Smooth muscle cell (in vitro differentiated cells): ENCODE measurements at regions not wholly inside any gene's neighbourhood (a gene's known extent, or its start where the extent isn't known, plus 50 kb on each side); places are given as distances from the start of the nearest gene placed in this dataset.
"Not testable (repeated sequence)": the region's sequence is repeated elsewhere in the genome, so short reads cannot be mapped to it uniquely, and the experiment has no call there.

Source experiments
- DNase-seq: peaks from one replicate; lab custom pipeline; 2025; ENCODE audit not compliant: unreplicated experiment; lab: John Stamatoyannopoulos, UW
- H2AFZ ChIP-seq: fragments of 200-600 bp; sonication (generic); 2 replicates; pipeline ENCODE4 v1.6.0; 2016; ENCODE audit warnings: antibody characterized with exemption, low read depth, mild to moderate bottlenecking
- H3F3A ChIP-seq: fragments of 200-600 bp; sonication (generic); 2 replicates; pipeline ENCODE4 v1.6.0; 2017; ENCODE audit warnings: antibody characterized with exemption, low read depth
- H3K27ac ChIP-seq: fragments of 200-600 bp; sonication (generic); 2 replicates; pipeline ENCODE4 v1.5.1; 2016; ENCODE audit warnings: low read depth, mild to moderate bottlenecking
- H3K27me3 ChIP-seq: fragments of 200-600 bp; sonication (generic); 2 replicates; pipeline ENCODE4 v1.6.1; 2016; ENCODE audit warnings: low read depth, mild to moderate bottlenecking
- H3K36me3 ChIP-seq: fragments of 200-600 bp; sonication (generic); 2 replicates; pipeline ENCODE4 v1.5.1; 2016; ENCODE audit warnings: low read depth
- H3K4me1 ChIP-seq: fragments of 200-600 bp; sonication (generic); 2 replicates; pipeline ENCODE4 v1.5.1; 2016; ENCODE audit warnings: low read depth
- H3K4me2 ChIP-seq: fragments of 200-600 bp; sonication (generic); 2 replicates; pipeline ENCODE4 v1.6.0; 2016; ENCODE audit warnings: mild to moderate bottlenecking
- H3K4me3 ChIP-seq: fragments of 200-600 bp; sonication (generic); 2 replicates; pipeline ENCODE4 v1.5.1; 2016; ENCODE audit warnings: mild to moderate bottlenecking
- H3K79me2 ChIP-seq: fragments of 200-600 bp; sonication (generic); 2 replicates; pipeline ENCODE4 v1.6.0; 2016; ENCODE audit warnings: low read depth, mild to moderate bottlenecking
- H3K9ac ChIP-seq: fragments of 200-600 bp; sonication (generic); 2 replicates; pipeline ENCODE4 v1.6.0; 2016; ENCODE audit warnings: low read depth
- H3K9me3 ChIP-seq: fragments of 200-600 bp; sonication (generic); replicated peaks from 2 replicates; pipeline ENCODE4 v1.5.1; 2016; ENCODE audit warnings: low read depth
- H4K20me1 ChIP-seq: fragments of 200-600 bp; sonication (generic); 2 replicates; pipeline ENCODE4 v1.6.0; 2016; ENCODE audit warnings: low read depth
- CTCF ChIP-seq: fragments of 200-600 bp; sonication (generic); IDR thresholded peaks from 2 replicates; pipeline ENCODE4 v1.5.1; 2017; ENCODE audit warnings: borderline replicate concordance, mild to moderate bottlenecking, antibody characterized with exemption; ENCODE audit not compliant: insufficient read depth, poor library complexity, severe bottlenecking
- WGBS: methylation state at CpG from one replicate; pipeline ENCODE4 v1.1.7; 2016; ENCODE audit warnings: low lambda C conversion rate; 5-methylcytosine and 5-hydroxymethylcytosine counted together

- Histone ChIP-seq H2AFZ (no peak overlapping the region), H4K20me1 (no peaks in the 10 kb centered on the region), H3K4me2 (no peak overlapping the region), H3K4me1 (no peaks in the 10 kb centered on the region), H3K27me3 (no peaks in the 10 kb centered on the region), H3K36me3 (no peaks in the 10 kb centered on the region), H3K27ac (no peak overlapping the region), H3K9ac (no peak overlapping the region), H3K9me3 (no peaks in the 10 kb centered on the region), H3K79me2 (no peaks in the 10 kb centered on the region), H3K4me3 (no peak overlapping the region), H3F3A (no peaks in the 10 kb centered on the region)
- no peak for DNase-seq
- no peak for TF ChIP-seq CTCF
Observed at GRCh38 chr3:22859618-22860017, 343.5 kb upstream of the UBE2E2 start.

GRCh38 chr3:22861426-22861825, 341.7 kb upstream of the UBE2E2 start:
- no peak overlapping the region for H3K9ac ChIP-seq
- 76% methylated on average over 3 of the region's 3 CpGs for WGBS

DNA sequence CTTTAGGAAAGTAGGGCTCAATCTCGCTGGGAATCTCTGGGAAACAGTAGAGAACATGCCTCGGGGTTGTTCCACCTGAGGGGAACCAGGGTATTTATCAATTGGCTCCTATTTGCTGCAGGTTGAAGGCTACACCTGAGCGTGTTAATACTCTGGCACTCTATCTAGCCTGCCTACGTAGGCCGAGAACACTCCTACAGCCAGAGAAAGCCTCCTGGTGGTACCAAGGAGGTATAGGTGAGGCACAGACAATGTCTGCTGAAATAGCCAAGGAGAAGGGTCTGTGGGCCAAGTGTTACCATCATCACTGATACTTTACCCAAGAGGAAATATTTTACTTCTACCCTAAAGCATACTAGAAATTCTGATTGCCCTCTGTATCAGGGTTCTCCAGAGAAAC, 341.0 kb upstream of the UBE2E2 start:
- no peaks in the 10 kb centered on the region for H3K79me2 ChIP-seq
- H3K4me1 ChIP-seq = no peaks in the 10 kb centered on the region
- no peak overlapping the region for H3K4me2 ChIP-seq
- no peaks in the 10 kb centered on the region for H4K20me1 ChIP-seq
- WGBS = 94% methylated on average over 5 of the region's 5 CpGs
- no peaks in the 10 kb centered on the region for H3K9me3 ChIP-seq
- no peaks in the 10 kb centered on the region for H3F3A ChIP-seq
- H3K27me3 ChIP-seq = no peaks in the 10 kb centered on the region
- H2AFZ ChIP-seq = no peak overlapping the region
- no peak for TF ChIP-seq CTCF
- H3K4me3 ChIP-seq = no peak overlapping the region
- no peak for DNase-seq
- H3K27ac ChIP-seq = no peak overlapping the region
- no peaks in the 10 kb centered on the region for H3K36me3 ChIP-seq
- no peak overlapping the region for H3K9ac ChIP-seq

More at GRCh38 chr3:22861426-22861825, 341.7 kb upstream of the UBE2E2 start:
- Histone ChIP-seq H3K4me2 (no peak overlapping the region), H3K4me3 (no peak overlapping the region), H4K20me1 (no peaks in the 10 kb centered on the region), H2AFZ (no peak overlapping the region), H3K9me3 (no peaks in the 10 kb centered on the region), H3K27ac (no peak overlapping the region), H3K27me3 (no peaks in the 10 kb centered on the region), H3K4me1 (no peaks in the 10 kb centered on the region), H3K79me2 (no peaks in the 10 kb centered on the region), H3K36me3 (no peaks in the 10 kb centered on the region), H3F3A (no peaks in the 10 kb centered on the region)
- no peak for DNase-seq
- no peak for TF ChIP-seq CTCF

- DNase-seq, H3K36me3 ChIP-seq, H3K4me1 ChIP-seq, H3K4me3 ChIP-seq, H3K27me3 ChIP-seq, H3K79me2 ChIP-seq, H3K27ac ChIP-seq, H3F3A ChIP-seq, H2AFZ ChIP-seq, H3K4me2 ChIP-seq, H4K20me1 ChIP-seq, H3K9ac ChIP-seq, H3K9me3 ChIP-seq: not testable (repeated sequence)
- 96% methylated on average over 2 of the region's 2 CpGs for WGBS
Observed at GRCh38 chr3:22882834-22883233, 320.3 kb upstream of the UBE2E2 start.
